ENCODE measurements at regions not wholly inside any gene's neighbourhood (a gene's known extent, or its start where the extent isn't known, plus 50 kb on each side); places are given as distances from the start of the nearest gene placed in this dataset.

DNA sequence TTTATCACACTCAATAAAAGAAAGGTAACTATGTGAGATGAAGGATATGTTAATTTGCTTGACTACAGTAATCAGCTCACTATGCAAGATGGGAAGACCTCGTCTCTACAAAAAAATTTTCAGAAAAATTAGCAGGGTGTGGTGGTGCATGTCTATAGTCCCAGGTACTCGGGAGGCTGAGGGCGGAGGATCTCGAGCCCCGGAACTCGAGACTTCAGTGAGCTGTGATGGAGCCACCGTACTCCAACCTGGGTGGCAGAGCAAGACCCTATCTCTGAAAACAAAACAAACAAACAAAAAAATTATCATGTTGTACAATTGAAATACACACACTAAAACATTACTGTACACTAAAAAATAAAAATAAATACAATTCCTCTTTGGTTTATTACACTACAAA is 376.7 kb upstream of the KLHL1 start:
- no peak for DNase-seq (ENCODE audit: low read depth)
- no peak for TF ChIP-seq CTCF (IDR thresholded peaks at IDR 0.05; ENCODE audit: control insufficient read depth, extremely low read depth, insufficient read depth)
- no peak overlapping the region for H3K4me3 ChIP-seq (ENCODE audit: low read depth, low read length)

- no peak overlapping the region for H3K4me3 ChIP-seq (ENCODE audit: low read depth, low read length)
- TF ChIP-seq CTCF (IDR thresholded peaks at IDR 0.05; ENCODE audit: control insufficient read depth, extremely low read depth, insufficient read depth): no peak
- DNase-seq (ENCODE audit: low read depth): no peak
Measured at GRCh38 chr13:70483599-70484276, 375.5 kb upstream of the KLHL1 start.

GRCh38 chr13:70473907-70474306 is 365.7 kb upstream of the KLHL1 start:
- TF ChIP-seq CTCF (IDR thresholded peaks at IDR 0.05; ENCODE audit: control insufficient read depth, extremely low read depth, insufficient read depth): no peak
- H3K4me3 ChIP-seq (ENCODE audit: low read depth, low read length): no peak overlapping the region
- peak; percentile 15 for DNase-seq (ENCODE audit: low read depth)

- DNase-seq (ENCODE audit: low read depth): no peak
- H3K4me3 ChIP-seq (ENCODE audit: low read depth, low read length): no peak overlapping the region
- no peak for TF ChIP-seq CTCF (IDR thresholded peaks at IDR 0.05; ENCODE audit: control insufficient read depth, extremely low read depth, insufficient read depth)
Measured at GRCh38 chr13:70469077-70469476, 360.8 kb upstream of the KLHL1 start.

DNA sequence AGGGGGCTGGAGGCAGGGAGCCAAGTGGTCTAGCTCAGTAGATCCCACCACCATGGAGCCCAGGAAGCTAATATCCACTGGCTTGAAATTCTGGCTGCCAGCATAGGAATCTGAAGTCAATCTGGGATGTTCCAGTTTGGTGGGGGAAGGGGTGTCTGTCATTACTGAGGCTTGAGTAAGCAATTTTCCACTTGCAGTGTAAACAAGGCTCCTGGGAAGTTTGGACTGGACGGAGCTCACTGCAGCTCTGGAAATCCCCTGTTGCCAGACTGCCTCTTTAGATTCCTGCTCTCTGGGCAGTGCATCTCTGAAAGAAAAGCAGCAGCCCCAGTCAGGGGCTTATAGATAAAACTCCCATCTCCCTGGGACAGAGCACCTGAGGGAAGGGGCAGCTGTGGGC is 349.2 kb upstream of the KLHL1 start:
- DNase-seq (ENCODE audit: low read depth): no peak
- TF ChIP-seq CTCF (IDR thresholded peaks at IDR 0.05; ENCODE audit: control insufficient read depth, extremely low read depth, insufficient read depth): no peak
- H3K4me3 ChIP-seq (ENCODE audit: low read depth, low read length): no peak overlapping the region

GRCh38 chr13:70448820-70449219 is 340.6 kb upstream of the KLHL1 start:
- no peak for TF ChIP-seq CTCF (IDR thresholded peaks at IDR 0.05; ENCODE audit: control insufficient read depth, extremely low read depth, insufficient read depth)
- no peak for DNase-seq (ENCODE audit: low read depth)

GRCh38 chr13:70432276-70432805 is 324.1 kb upstream of the KLHL1 start:
- TF ChIP-seq CTCF (IDR thresholded peaks at IDR 0.05; ENCODE audit: control insufficient read depth, extremely low read depth, insufficient read depth): no peak
- DNase-seq (ENCODE audit: low read depth): no peak
- peak overlapping the region; percentile 51 for H3K4me3 ChIP-seq (ENCODE audit: low read depth, low read length)

More at GRCh38 chr13:70448820-70449219, 340.6 kb upstream of the KLHL1 start:
- no peak overlapping the region for H3K4me3 ChIP-seq (ENCODE audit: low read depth, low read length)

Data from LNCaP clone FGC (cell line).